HCT116 (cell line): ENCODE measurements at regions not wholly inside any gene's neighbourhood (a gene's known extent, or its start where the extent isn't known, plus 50 kb on each side); places are given as distances from the start of the nearest gene placed in this dataset.

Experiments used
- ATAC-seq: fragments of 200-7000 bp; cut with Tn5 transposase; 2 replicates; pipeline ENCODE4 v1.9.1; 2020; ENCODE audit warnings: mild to moderate bottlenecking, moderate library complexity
- BruUV-seq: library from RNA; stranded (reverse); fragments of 400-500 nt; replicated peaks from 2 replicates; lab custom pipeline; 2021; lab: Mats Ljungman, UMichigan
- CTCF ChIA-PET: fragments of 300-600 bp; sonication (Branson Sonifier 250); formaldehyde crosslinking; loops from one replicate; lab custom pipeline; 2021; ENCODE audit warnings: antibody characterized with exemption; lab: Charles Lee
- POLR2A ChIA-PET: fragments of 300-600, 350-600 bp; sonication (Branson Sonifier 250); formaldehyde crosslinking; loops from one replicate; lab custom pipeline; 2021; ENCODE audit warnings: antibody characterized with exemption; lab: Charles Lee
- RAD21 ChIA-PET, 2 experiments: fragments of 300-600 bp; sonication (Branson Sonifier 250); formaldehyde crosslinking; loops; one replicate each; lab custom pipeline; 2023; ENCODE audit warnings: low total read pairs in 2 of 2; ENCODE audit not compliant: uncharacterized antibody in 2 of 2, unreplicated experiment in 2 of 2, low non-redundant PET in 1 of 2; lab: Charles Lee
- DNase-seq: peaks from one replicate; pipeline ENCODE4 v3.0.0-alpha.2; 2010; ENCODE audit warnings: low read depth, low spot score
- H2AFZ ChIP-seq: fragments of 200-600 bp; shearing (Covaris generic), sonication (generic); 2 replicates; pipeline ENCODE4 v1.6.1; 2017; ENCODE audit warnings: low read depth, mixed run types, mixed read lengths, antibody characterized with exemption, low read length; ENCODE audit not compliant: poor library complexity, severe bottlenecking
- H3K27ac ChIP-seq: 2 replicates; pipeline ENCODE4 v1.5.1; 2012; ENCODE audit warnings: low read depth, low read length
- H3K27me3 ChIP-seq: fragments of 200-600 bp; sonication (generic); 2 replicates; pipeline ENCODE4 v1.6.1; 2016; ENCODE audit warnings: mixed run types, low read length, mixed read lengths; ENCODE audit not compliant: insufficient read depth
- H3K36me3 ChIP-seq, 2 experiments: fragments of 200-500 bp in 1 of 2; fragments of 200-600 bp in 1 of 2; sonication (Bioruptor generic) in 1 of 2; sonication (generic) in 1 of 2; 2 replicates each; pipeline versions ENCODE4 v1.5.1 to v1.6.1; 2014 to 2016; ENCODE audit warnings: low read length in 2 of 2, inconsistent platforms in 1 of 2, mixed read lengths in 1 of 2, mixed run types in 1 of 2; ENCODE audit not compliant: insufficient read depth in 2 of 2, control insufficient read depth in 1 of 2
- H3K4me1 ChIP-seq, 2 experiments: fragments of 200-600 bp in 1 of 2; sonication (generic) in 1 of 2; 2 replicates each; pipeline versions ENCODE4 v1.5.1 to v1.6.1; 2012 to 2017; ENCODE audit warnings: low read length in 2 of 2, inconsistent platforms in 1 of 2, mild to moderate bottlenecking in 1 of 2, mixed read lengths in 1 of 2, mixed run types in 1 of 2, moderate library complexity in 1 of 2; ENCODE audit not compliant: insufficient read depth in 2 of 2, control insufficient read depth in 1 of 2
- H3K4me2 ChIP-seq: fragments of 200-600 bp; sonication (generic); 2 replicates; pipeline ENCODE4 v1.6.1; 2017; ENCODE audit warnings: mixed run types, low read length, mixed read lengths
- H3K4me3 ChIP-seq, 2 experiments: fragments of 200-600 bp in 1 of 2; sonication (generic) in 1 of 2; replicated peaks in 1 of 2; 2 replicates each; pipeline ENCODE4 v1.5.1; 2011 to 2016; ENCODE audit warnings: low read length in 2 of 2, control low read depth in 1 of 2, low read depth in 1 of 2, mild to moderate bottlenecking in 1 of 2, mixed read lengths in 1 of 2, mixed run types in 1 of 2
- H3K79me2 ChIP-seq: fragments of 200-600 bp; sonication (generic); 2 replicates; pipeline ENCODE4 v1.6.1; 2017; ENCODE audit warnings: mild to moderate bottlenecking, mixed run types, low read length, moderate library complexity, mixed read lengths; ENCODE audit not compliant: insufficient read depth
- H3K9ac ChIP-seq: fragments of 200-600 bp; sonication (generic); 2 replicates; pipeline ENCODE4 v1.6.1; 2016; ENCODE audit warnings: low read length, mixed read lengths
- H3K9me2 ChIP-seq: fragments of 200-600 bp; sonication (generic), shearing (Covaris generic); 2 replicates; pipeline ENCODE4 v1.6.1; 2017; ENCODE audit warnings: mixed run types, mild to moderate bottlenecking, moderate library complexity; ENCODE audit not compliant: insufficient read depth
- H3K9me3 ChIP-seq, 2 experiments: fragments of 200-500 bp in 1 of 2; fragments of 200-600 bp in 1 of 2; sonication (Bioruptor generic) in 1 of 2; sonication (generic) in 1 of 2; 2 replicates each; pipeline ENCODE4 v1.6.1; 2014 to 2017; ENCODE audit warnings: low read length in 2 of 2, mixed read lengths in 2 of 2, inconsistent platforms in 1 of 2, low read depth in 1 of 2, mild to moderate bottlenecking in 1 of 2, mixed run types in 1 of 2, moderate library complexity in 1 of 2; ENCODE audit not compliant: control insufficient read depth in 1 of 2, insufficient read depth in 1 of 2
- H4K20me1 ChIP-seq: fragments of 200-600 bp; sonication (generic), shearing (Covaris generic); 2 replicates; pipeline ENCODE4 v1.6.1; 2017; ENCODE audit warnings: mixed run types, mild to moderate bottlenecking, moderate library complexity; ENCODE audit not compliant: insufficient read depth
- CEBPB ChIP-seq: IDR thresholded peaks from 2 replicates; pipeline ENCODE4 v1.6.1; 2012; ENCODE audit warnings: low read depth
- POLR2AphosphoS5 ChIP-seq: IDR thresholded peaks from 2 replicates; pipeline ENCODE4 v1.6.1; 2011; ENCODE audit warnings: mild to moderate bottlenecking, low read depth, low read length, moderate library complexity
- REST ChIP-seq: IDR thresholded peaks from 2 replicates; pipeline ENCODE4 v1.6.1; 2012; ENCODE audit warnings: low read depth
- SIN3A ChIP-seq: IDR thresholded peaks from 2 replicates; pipeline ENCODE4 v1.6.1; 2012; ENCODE audit warnings: low read depth
- YY1 ChIP-seq: IDR thresholded peaks from 2 replicates; pipeline ENCODE4 v1.6.1; 2011; ENCODE audit warnings: low read length, low read depth, moderate library complexity, mild to moderate bottlenecking; ENCODE audit not compliant: insufficient replicate concordance; ENCODE audit errors: extremely low read depth
- ZFX ChIP-seq: fragments of 450-650 bp; IDR thresholded peaks from 2 replicates; pipeline ENCODE4 v1.6.1; 2017
- intact Hi-C: fragments of 100-400 bp; cut with micrococcal nuclease; formaldehyde crosslinking; loops from 2 replicates; pipeline ENCODE4 v1.10.0; 2022
- TF ChIP-seq, protein P1 (sequence below): IDR thresholded peaks from 2 replicates; pipeline ENCODE4 v1.6.1; 2011; ENCODE audit warnings: mild to moderate bottlenecking, low read length, moderate library complexity; ENCODE audit not compliant: insufficient replicate concordance; ENCODE audit errors: extremely low read depth

GRCh38 chr5:38765399-38765861, 80.4 kb upstream of the OSMR start:
- ATAC-seq: no peak
- no peaks in the 10 kb centered on the region for H3K4me1 ChIP-seq
- H3K9ac ChIP-seq: no peak overlapping the region
- intact Hi-C loops: no loop called here
- no peaks in the 10 kb centered on the region for H4K20me1 ChIP-seq
- POLR2A ChIA-PET: no interaction called here
- H3K4me2 ChIP-seq: no peak overlapping the region
- no TSS peak for BruUV-seq
- CTCF ChIA-PET: no interaction called here
- no peak overlapping the region for H2AFZ ChIP-seq
- no peak overlapping the region for H3K27ac ChIP-seq
- RAD21 ChIA-PET: no interaction called here
- TF ChIP-seq POLR2AphosphoS5: no peak
- no peak for TF ChIP-seq REST
- no peak for TF ChIP-seq ZFX
- no peak for TF ChIP-seq YY1
- no peak for TF ChIP-seq SIN3A
- TF ChIP-seq CEBPB: no peak
- TF ChIP-seq, protein P1, sequence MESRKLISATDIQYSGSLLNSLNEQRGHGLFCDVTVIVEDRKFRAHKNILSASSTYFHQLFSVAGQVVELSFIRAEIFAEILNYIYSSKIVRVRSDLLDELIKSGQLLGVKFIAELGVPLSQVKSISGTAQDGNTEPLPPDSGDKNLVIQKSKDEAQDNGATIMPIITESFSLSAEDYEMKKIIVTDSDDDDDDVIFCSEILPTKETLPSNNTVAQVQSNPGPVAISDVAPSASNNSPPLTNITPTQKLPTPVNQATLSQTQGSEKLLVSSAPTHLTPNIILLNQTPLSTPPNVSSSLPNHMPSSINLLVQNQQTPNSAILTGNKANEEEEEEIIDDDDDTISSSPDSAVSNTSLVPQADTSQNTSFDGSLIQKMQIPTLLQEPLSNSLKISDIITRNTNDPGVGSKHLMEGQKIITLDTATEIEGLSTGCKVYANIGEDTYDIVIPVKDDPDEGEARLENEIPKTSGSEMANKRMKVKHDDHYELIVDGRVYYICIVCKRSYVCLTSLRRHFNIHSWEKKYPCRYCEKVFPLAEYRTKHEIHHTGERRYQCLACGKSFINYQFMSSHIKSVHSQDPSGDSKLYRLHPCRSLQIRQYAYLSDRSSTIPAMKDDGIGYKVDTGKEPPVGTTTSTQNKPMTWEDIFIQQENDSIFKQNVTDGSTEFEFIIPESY: no peak
- H3K79me2 ChIP-seq: no peaks in the 10 kb centered on the region
- H3K9me2 ChIP-seq: no peaks in the 10 kb centered on the region
- H3K27me3 ChIP-seq: no peaks in the 10 kb centered on the region
- no peaks in the 10 kb centered on the region for H3K36me3 ChIP-seq
- no peak overlapping the region for H3K4me3 ChIP-seq
- H3K9me3 ChIP-seq: peaks cover 7 to 11% of the 10 kb centered on the region in 2 experiments; a peak in 3 of 4 replicates
- DNase-seq: no peak
